Spleen (tissue), 11 donors: ENCODE measurements at regions not wholly inside any gene's neighbourhood (a gene's known extent, or its start where the extent isn't known, plus 50 kb on each side); places are given as distances from the start of the nearest gene placed in this dataset.

Experiments
- DNase-seq: peaks from one replicate; pipeline ENCODE4 v3.0.0-alpha.2; 2020
- H3K27ac ChIP-seq, 8 donors: fragments of 200-600 bp; sonication (generic) in 7 of 8; 1 replicate in 4 of 8; 2 replicates in 4 of 8; pipeline versions ENCODE4 v1.5.0 to v1.8.0; 2016 to 2021; ENCODE audit warnings: inconsistent platforms in 4 of 8, mild to moderate bottlenecking in 4 of 8, moderate library complexity in 1 of 8
- H3K27me3 ChIP-seq, 7 donors: fragments of 200-600 bp; sonication (generic) in 6 of 7; replicated peaks in 1 of 7; 1 replicate in 4 of 7; 2 replicates in 3 of 7; pipeline versions ENCODE4 v1.5.0 to v1.8.0; 2016 to 2021; ENCODE audit warnings: inconsistent platforms in 3 of 7, mild to moderate bottlenecking in 1 of 7
- H3K36me3 ChIP-seq, 6 donors: fragments of 200-600 bp; sonication (generic) in 5 of 6; 1 replicate in 4 of 6; 2 replicates in 2 of 6; pipeline versions ENCODE4 v1.5.0 to v1.8.0; 2016 to 2021; ENCODE audit warnings: inconsistent platforms in 2 of 6
- H3K4me1 ChIP-seq, 6 donors: fragments of 200-600 bp; sonication (generic) in 5 of 6; 1 replicate in 3 of 6; 2 replicates in 3 of 6; pipeline versions ENCODE4 v1.5.0 to v1.8.0; 2016 to 2021; ENCODE audit warnings: inconsistent platforms in 3 of 6
- H3K4me3 ChIP-seq, 8 donors: fragments of 200-600 bp; sonication (generic) in 7 of 8; 1 replicate in 4 of 8; 2 replicates in 4 of 8; pipeline versions ENCODE4 v1.5.0 to v1.8.0; 2016 to 2021; ENCODE audit warnings: inconsistent platforms in 4 of 8, mild to moderate bottlenecking in 4 of 8, moderate library complexity in 2 of 8
- H3K9me3 ChIP-seq, 8 donors: fragments of 200-600 bp; sonication (generic) in 7 of 8; 1 replicate in 4 of 8; 2 replicates in 4 of 8; pipeline versions ENCODE4 v1.5.0 to v1.8.0; 2016 to 2021; ENCODE audit warnings: inconsistent platforms in 4 of 8
- POLR2A ChIP-seq, 3 donors: fragments of 450-650 bp; IDR thresholded peaks; one replicate each; pipeline ENCODE4 v1.5.1; 2017; ENCODE audit warnings: antibody characterized with exemption in 3 of 3, mild to moderate bottlenecking in 1 of 3
- POLR2AphosphoS5 ChIP-seq, 3 donors: sonication (generic); formaldehyde crosslinking; IDR thresholded peaks; one replicate each; pipeline ENCODE4 v1.5.1; 2017; ENCODE audit warnings: antibody characterized with exemption in 3 of 3
- WGBS, 5 donors: extraction: QIAGEN DNeasy Blood & Tissue Kit in 3 of 5; methylation state at CpG; one replicate each; pipeline versions ENCODE4 v1.1.5 to v1.1.7; 2013 to 2018; 5-methylcytosine and 5-hydroxymethylcytosine counted together
- intact Hi-C: fragments of 100-400 bp; cut with DNase I; formaldehyde crosslinking; loops from one replicate; pipeline ENCODE4 v1.15.0; 2023; ENCODE audit warnings: low total_unique reads
- TF ChIP-seq, protein P1 (sequence below), 11 experiments: fragments of 200-600 bp in 7 of 11; fragments of 450-650 bp in 4 of 11; sonication (generic) in 4 of 11; IDR thresholded peaks in 8 of 11; conservative IDR thresholded peaks in 3 of 11; 1 replicate in 7 of 11; 2 replicates in 4 of 11; pipeline versions ENCODE4 v1.4.0 to v1.8.0; 2016 to 2021; ENCODE audit warnings: antibody characterized with exemption in 11 of 11, inconsistent platforms in 4 of 11, mild to moderate bottlenecking in 1 of 11
- donor health status: healthy with polysubstance abuse.
- donor health status: DM: no; HTN: no; CAD: no; lungs with moderate emphysema.
- donor health status: DM: no; HTN: no; CAD: no.
- donor health status: Bipolar disorder and iron deficiency.
- donor health status: healthy.
- donor health status: DM: no; HTN: no; CAD: no.
- donor health status: DM: yes; HTN: yes; CAD: no.

DNA sequence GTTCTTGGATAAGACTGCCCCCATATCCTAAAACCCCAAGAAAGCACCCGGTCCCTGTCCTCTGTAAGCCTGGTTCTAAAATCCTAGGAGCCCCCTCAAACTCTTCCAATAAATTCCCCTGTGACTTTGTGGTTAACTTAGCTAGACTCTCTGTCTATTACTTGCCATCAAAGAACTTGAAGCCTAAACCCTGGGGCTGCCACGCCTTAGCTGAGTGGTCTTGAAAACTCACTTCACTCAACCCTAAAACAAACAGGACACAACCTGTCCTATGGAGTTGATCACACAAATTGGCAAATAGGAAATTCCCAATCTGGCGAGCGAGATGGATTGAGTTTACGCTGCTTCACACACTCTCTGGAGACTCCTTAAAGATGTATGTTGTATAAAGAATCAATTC lies 191.4 kb upstream of the SVIL start:
- DNase-seq, result no peak
- WGBS, 5 donors, result 76 to 93% (median 84%) methylated on average over 5 of the region's 5 CpGs
- peaks cover 0 to 24% (median 15%) of the 10 kb centered on the region in 8 donors for H3K9me3 ChIP-seq
- peaks cover 0 to 28% (median 0%) of the 10 kb centered on the region in 7 donors for H3K27me3 ChIP-seq
- H3K4me3 ChIP-seq, result no peak overlapping the region
- TF ChIP-seq, protein P1, sequence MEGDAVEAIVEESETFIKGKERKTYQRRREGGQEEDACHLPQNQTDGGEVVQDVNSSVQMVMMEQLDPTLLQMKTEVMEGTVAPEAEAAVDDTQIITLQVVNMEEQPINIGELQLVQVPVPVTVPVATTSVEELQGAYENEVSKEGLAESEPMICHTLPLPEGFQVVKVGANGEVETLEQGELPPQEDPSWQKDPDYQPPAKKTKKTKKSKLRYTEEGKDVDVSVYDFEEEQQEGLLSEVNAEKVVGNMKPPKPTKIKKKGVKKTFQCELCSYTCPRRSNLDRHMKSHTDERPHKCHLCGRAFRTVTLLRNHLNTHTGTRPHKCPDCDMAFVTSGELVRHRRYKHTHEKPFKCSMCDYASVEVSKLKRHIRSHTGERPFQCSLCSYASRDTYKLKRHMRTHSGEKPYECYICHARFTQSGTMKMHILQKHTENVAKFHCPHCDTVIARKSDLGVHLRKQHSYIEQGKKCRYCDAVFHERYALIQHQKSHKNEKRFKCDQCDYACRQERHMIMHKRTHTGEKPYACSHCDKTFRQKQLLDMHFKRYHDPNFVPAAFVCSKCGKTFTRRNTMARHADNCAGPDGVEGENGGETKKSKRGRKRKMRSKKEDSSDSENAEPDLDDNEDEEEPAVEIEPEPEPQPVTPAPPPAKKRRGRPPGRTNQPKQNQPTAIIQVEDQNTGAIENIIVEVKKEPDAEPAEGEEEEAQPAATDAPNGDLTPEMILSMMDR (IDR thresholded peaks at IDR 0.05 in 8 of 11, conservative IDR thresholded peaks at IDR 0.05 in 3 of 11), result no peak
- no peak for TF ChIP-seq POLR2AphosphoS5 (IDR thresholded peaks at IDR 0.05)
- TF ChIP-seq POLR2A (IDR thresholded peaks at IDR 0.05), result no peak
- no peaks in the 10 kb centered on the region for H3K36me3 ChIP-seq
- intact Hi-C loops, result no loop called here
- H3K27ac ChIP-seq, result no peak overlapping the region
- H3K4me1 ChIP-seq, result no peaks in the 10 kb centered on the region

DNA sequence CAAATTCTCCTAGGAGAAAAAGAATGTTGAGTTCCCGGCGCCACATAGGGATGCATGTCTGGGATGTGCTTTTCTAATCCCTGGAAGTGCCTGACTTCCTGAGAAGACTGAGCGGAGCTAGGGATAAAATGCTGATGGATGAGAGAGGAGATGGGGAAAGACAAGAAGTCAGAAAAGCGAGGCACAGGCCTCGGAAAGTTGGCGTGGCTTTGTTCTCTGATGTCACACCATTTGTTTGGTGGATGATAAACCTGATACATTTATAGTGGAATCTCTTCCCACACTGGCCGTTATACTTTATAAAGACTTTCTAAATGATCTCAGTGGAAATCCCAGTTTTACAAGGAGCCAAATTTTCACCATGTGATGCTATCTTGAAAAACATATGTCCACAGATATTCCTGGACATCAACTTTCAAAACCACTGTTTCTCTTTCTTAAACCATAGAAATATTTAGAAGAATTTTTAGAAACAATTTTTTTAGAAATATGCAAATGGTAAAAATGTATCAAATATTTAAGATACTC lies 188.8 kb upstream of the SVIL start:
- Histone ChIP-seq H3K27me3 (peaks cover 0 to 28% (median 0%) of the 10 kb centered on the region in 7 donors), H3K4me1 (no peaks in the 10 kb centered on the region), H3K4me3 (no peak overlapping the region), H3K9me3 (no peaks in the 10 kb centered on the region), H3K27ac (no peak overlapping the region), H3K36me3 (no peaks in the 10 kb centered on the region)
- no peak for TF ChIP-seq POLR2A (IDR thresholded peaks at IDR 0.05)
- no peak for TF ChIP-seq POLR2AphosphoS5 (IDR thresholded peaks at IDR 0.05)
- TF ChIP-seq, protein P1 (IDR thresholded peaks at IDR 0.05 in 8 of 11, conservative IDR thresholded peaks at IDR 0.05 in 3 of 11), result no peak
- intact Hi-C loops, result no loop called here
- WGBS, 5 donors, result 82 to 94% (median 89%) methylated on average over 7 of the region's 7 CpGs
- DNase-seq, result no peak

DNA sequence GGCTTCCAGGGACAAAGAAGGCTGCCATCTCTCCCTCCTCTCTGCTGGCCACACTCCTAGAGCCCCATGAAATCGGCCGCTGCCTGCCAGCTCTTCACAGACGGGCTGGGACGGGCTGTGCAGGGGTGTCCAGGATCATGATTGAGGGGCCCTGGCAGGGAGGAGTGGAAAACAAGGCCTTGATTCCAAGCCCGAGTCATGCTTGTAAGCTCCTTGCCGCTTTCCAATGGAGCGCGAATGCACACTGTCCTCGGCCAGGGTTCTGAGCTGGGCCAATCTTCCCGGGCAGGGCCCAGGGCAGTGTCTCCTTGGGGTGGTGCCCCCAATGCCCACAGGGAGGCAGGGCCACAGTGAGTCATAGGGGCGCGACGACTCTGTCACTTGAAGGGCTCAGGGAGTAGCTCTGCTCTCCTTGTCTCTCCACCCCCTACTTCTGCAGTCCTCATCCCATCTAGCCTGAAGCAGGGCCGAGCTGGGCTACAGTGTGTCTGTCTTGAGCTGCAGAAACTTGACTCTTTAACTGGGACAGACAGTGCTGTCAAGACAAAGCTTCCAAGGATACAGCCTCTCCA lies 186.2 kb upstream of the SVIL start:
- Histone ChIP-seq H3K36me3 (no peaks in the 10 kb centered on the region), H3K9me3 (no peaks in the 10 kb centered on the region), H3K27ac (no peak overlapping the region), H3K4me1 (no peaks in the 10 kb centered on the region), H3K4me3 (no peak overlapping the region), H3K27me3 (peaks cover 0 to 28% (median 0%) of the 10 kb centered on the region in 7 donors)
- intact Hi-C loops, result no loop called here
- no peak for TF ChIP-seq POLR2A (IDR thresholded peaks at IDR 0.05)
- TF ChIP-seq POLR2AphosphoS5 (IDR thresholded peaks at IDR 0.05), result no peak
- TF ChIP-seq, protein P1 (IDR thresholded peaks at IDR 0.05 in 8 of 11, conservative IDR thresholded peaks at IDR 0.05 in 3 of 11), result no peak
- DNase-seq, result no peak
- WGBS, 5 donors, result 85 to 93% (median 92%) methylated on average over 11 to 14 of the region's 14 CpGs

DNA sequence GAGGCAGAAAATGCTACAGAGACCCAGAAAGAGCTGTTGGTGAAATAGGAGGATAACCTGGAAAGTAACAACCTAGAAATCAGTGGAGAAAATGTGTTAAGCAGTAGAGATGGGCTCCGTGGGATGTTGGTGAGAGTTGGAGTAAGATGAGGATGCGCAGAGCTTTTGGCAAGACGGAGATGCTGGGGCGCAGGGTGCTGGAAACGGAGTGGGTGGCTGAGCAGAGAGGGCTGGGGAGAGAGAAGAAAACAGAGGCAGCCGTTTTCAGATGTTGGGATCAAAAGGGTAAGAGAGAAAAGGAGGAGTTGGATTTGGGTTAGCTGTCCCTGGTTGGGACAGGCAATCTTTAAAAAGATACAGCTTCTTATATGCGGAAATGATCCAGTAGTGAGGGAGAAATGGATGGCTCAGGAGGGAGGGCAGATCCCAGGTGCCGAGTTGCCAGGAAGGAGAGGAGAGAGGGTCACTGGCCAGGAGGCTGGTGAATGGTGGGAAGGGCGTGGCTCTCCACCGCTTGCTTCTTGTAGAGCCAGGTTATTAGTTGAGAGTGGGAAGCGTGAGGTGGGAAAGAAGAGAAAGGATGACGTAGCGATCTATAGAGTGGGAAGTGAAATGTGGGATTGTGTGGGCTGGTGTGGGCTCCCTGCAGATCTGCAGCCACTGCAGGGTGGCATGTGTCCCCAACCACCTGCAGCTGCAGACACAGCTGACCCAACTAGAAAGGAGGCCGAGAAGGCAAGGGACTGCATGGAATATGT lies 182.2 kb upstream of the SVIL start:
- no peaks in the 10 kb centered on the region for H3K4me1 ChIP-seq
- WGBS, 5 donors, result 86 to 91% (median 90%) methylated on average over 14 of the region's 14 CpGs
- H3K27ac ChIP-seq, result no peak overlapping the region
- TF ChIP-seq POLR2A (IDR thresholded peaks at IDR 0.05), result no peak
- DNase-seq, result no peak
- no peaks in the 10 kb centered on the region for H3K9me3 ChIP-seq
- peaks cover 0 to 11% (median 0%) of the 10 kb centered on the region in 7 donors for H3K27me3 ChIP-seq
- H3K4me3 ChIP-seq, result no peak overlapping the region
- no peaks in the 10 kb centered on the region for H3K36me3 ChIP-seq
- intact Hi-C loops, result no loop called here
